CD8-positive, alpha-beta memory T cell (primary cell): ENCODE measurements at regions not wholly inside any gene's neighbourhood (a gene's known extent, or its start where the extent isn't known, plus 50 kb on each side); places are given as distances from the start of the nearest gene placed in this dataset.

Source experiments
- CTCF ChIA-PET: fragments of 350-600 bp; sonication (Branson Sonifier 250); formaldehyde crosslinking; loops from one replicate; lab custom pipeline; 2021; ENCODE audit warnings: antibody characterized with exemption; lab: Charles Lee
- POLR2A ChIA-PET: fragments of 350-600 bp; sonication (Branson Sonifier 250); formaldehyde crosslinking; loops from one replicate; lab custom pipeline; 2021; ENCODE audit warnings: antibody characterized with exemption; lab: Charles Lee
- DNase-seq, 5 donors: peaks; one replicate each; pipeline versions ENCODE4 v3.0.0 to v3.0.0-alpha.2; 2020 to 2022; ENCODE audit warnings: mixed read lengths in 1 of 5
- H3K27ac ChIP-seq: one replicate; pipeline ENCODE4 v1.7.0; 2013; ENCODE audit warnings: low read depth, mild to moderate bottlenecking, low read length, moderate library complexity
- H3K27me3 ChIP-seq: 2 replicates; pipeline ENCODE4 v1.7.0; 2013; ENCODE audit warnings: low read length, mild to moderate bottlenecking; ENCODE audit not compliant: insufficient read depth, poor library complexity, severe bottlenecking
- H3K36me3 ChIP-seq: 2 replicates; pipeline ENCODE4 v1.7.0; 2013; ENCODE audit warnings: mild to moderate bottlenecking, low read length, moderate library complexity; ENCODE audit not compliant: insufficient read depth
- H3K4me1 ChIP-seq: 2 replicates; pipeline ENCODE4 v1.7.0; 2013; ENCODE audit warnings: mild to moderate bottlenecking, low read length, moderate library complexity; ENCODE audit not compliant: insufficient read depth
- H3K4me3 ChIP-seq: 2 replicates; pipeline ENCODE4 v1.7.0; 2013; ENCODE audit warnings: mild to moderate bottlenecking, low read length
- H3K9me3 ChIP-seq: 2 replicates; pipeline ENCODE4 v1.7.0; 2013; ENCODE audit warnings: mild to moderate bottlenecking, low read length
- H3K27ac Mint-ChIP-seq, 8 donors: one replicate each; pipeline ENCODE4 v1.8.0; 2020 to 2021; ENCODE audit warnings: mixed read lengths in 8 of 8, mild to moderate bottlenecking in 6 of 8, inconsistent platforms in 3 of 8, moderate library complexity in 3 of 8
- H3K27me3 Mint-ChIP-seq, 2 donors: one replicate each; pipeline ENCODE4 v1.8.0; 2020 to 2021; ENCODE audit warnings: mixed read lengths in 2 of 2, mild to moderate bottlenecking in 1 of 2, moderate library complexity in 1 of 2
- H3K36me3 Mint-ChIP-seq, 3 donors: one replicate each; pipeline ENCODE4 v1.8.0; 2020 to 2021; ENCODE audit warnings: mixed read lengths in 3 of 3, inconsistent platforms in 1 of 3, mild to moderate bottlenecking in 1 of 3
- H3K4me1 Mint-ChIP-seq, 3 donors: one replicate each; pipeline ENCODE4 v1.8.0; 2020 to 2021; ENCODE audit warnings: mixed read lengths in 3 of 3, inconsistent platforms in 1 of 3, mild to moderate bottlenecking in 1 of 3
- H3K4me3 Mint-ChIP-seq, 7 donors: one replicate each; pipeline ENCODE4 v1.8.0; 2020 to 2021; ENCODE audit warnings: mixed read lengths in 7 of 7, mild to moderate bottlenecking in 6 of 7, moderate library complexity in 4 of 7, inconsistent platforms in 2 of 7
- H3K9me3 Mint-ChIP-seq, 5 donors: one replicate each; pipeline ENCODE4 v1.8.0; 2020 to 2022; ENCODE audit warnings: mixed read lengths in 5 of 5, mild to moderate bottlenecking in 3 of 5, moderate library complexity in 2 of 5, inconsistent platforms in 1 of 5

- peaks cover 2 to 4% of the 10 kb centered on the region in 2 donors for H3K27me3 Mint-ChIP-seq
- CTCF ChIA-PET = no interaction called here
- POLR2A ChIA-PET = no interaction called here
Observed at GRCh38 chr6:147042679-147043078, 161.5 kb upstream of the STXBP5 start.

GRCh38 chr6:147043994-147044477 is 160.2 kb upstream of the STXBP5 start:
- Histone ChIP-seq H3K27me3 (no peaks in the 10 kb centered on the region), H3K36me3 (no peaks in the 10 kb centered on the region), H3K4me1 (no peaks in the 10 kb centered on the region), H3K27ac (peak overlapping the region; percentile 45), H3K4me3 (no peak overlapping the region), H3K9me3 (no peaks in the 10 kb centered on the region)
- Mint-ChIP-seq H3K36me3 (peaks cover 0 to 2% (median 0%) of the 10 kb centered on the region in 3 donors), H3K9me3 (peaks cover 5 to 12% (median 12%) of the 10 kb centered on the region in 5 donors), H3K4me3 (no peak overlapping the region), H3K4me1 (no peaks in the 10 kb centered on the region), H3K27ac (no peak overlapping the region), H3K27me3 (peaks cover 2 to 4% of the 10 kb centered on the region in 2 donors)
- POLR2A ChIA-PET = no interaction called here
- DNase-seq = no peak
- CTCF ChIA-PET = interaction anchor here (1.2 kb wide), 1 partner anchor 9 kb away, joined by 3 read pairs; no protein-coding TSS in a partner anchor

More at GRCh38 chr6:147042679-147043078, 161.5 kb upstream of the STXBP5 start:
- no peak for DNase-seq
- Mint-ChIP-seq H3K36me3 (peaks cover 0 to 2% (median 0%) of the 10 kb centered on the region in 3 donors), H3K9me3 (peaks cover 5 to 12% (median 12%) of the 10 kb centered on the region in 5 donors), H3K27ac (no peak overlapping the region), H3K4me1 (no peaks in the 10 kb centered on the region), H3K4me3 (no peak overlapping the region)
- H3K36me3 ChIP-seq = no peaks in the 10 kb centered on the region
- H3K27me3 ChIP-seq = no peaks in the 10 kb centered on the region
- H3K4me3 ChIP-seq = no peak overlapping the region
- H3K9me3 ChIP-seq = no peaks in the 10 kb centered on the region
- H3K4me1 ChIP-seq = no peaks in the 10 kb centered on the region
- H3K27ac ChIP-seq = no peak overlapping the region

DNA sequence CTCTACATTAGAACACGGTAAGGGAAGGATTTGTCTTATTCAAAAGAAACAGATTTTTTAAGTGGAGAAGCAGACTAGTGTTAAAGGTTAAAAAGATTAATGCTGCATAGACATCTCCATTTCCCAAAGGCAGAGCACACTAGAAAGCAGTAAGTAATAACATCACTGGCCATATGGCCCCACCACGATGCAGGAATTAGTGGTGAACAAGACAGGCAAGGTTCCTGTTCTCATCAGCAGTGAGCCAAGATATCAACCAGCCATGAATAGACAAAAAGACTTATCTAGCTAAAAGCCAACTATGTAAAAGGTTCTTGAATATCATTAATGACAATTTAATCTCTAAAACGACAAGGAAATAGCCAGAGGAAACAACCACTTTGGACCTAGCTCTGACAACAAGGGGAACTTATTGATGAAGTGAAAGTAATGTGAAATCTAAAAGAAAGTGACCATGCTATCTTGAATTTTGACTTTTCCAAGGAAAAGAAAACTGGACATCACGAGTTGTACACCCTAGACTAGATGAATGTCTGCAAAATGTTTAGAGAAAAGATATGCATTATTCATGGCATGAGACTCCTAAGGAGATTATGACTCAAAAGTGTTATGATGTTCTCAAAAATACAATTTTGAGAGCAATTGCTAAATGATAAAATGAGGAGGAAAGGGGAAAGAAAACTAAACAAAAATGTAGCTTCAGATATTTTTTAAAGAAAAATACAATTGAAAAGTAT is 157.9 kb upstream of the STXBP5 start:
- Histone ChIP-seq H3K9me3 (no peaks in the 10 kb centered on the region), H3K36me3 (no peaks in the 10 kb centered on the region), H3K4me1 (no peaks in the 10 kb centered on the region), H3K27me3 (no peaks in the 10 kb centered on the region), H3K27ac (no peak overlapping the region), H3K4me3 (no peak overlapping the region)
- ChIA-PET POLR2A (no interaction called here), CTCF (no interaction called here)
- Mint-ChIP-seq H3K36me3 (peaks cover 0 to 2% (median 0%) of the 10 kb centered on the region in 3 donors), H3K4me3 (no peak overlapping the region), H3K27me3 (peaks cover 2 to 4% of the 10 kb centered on the region in 2 donors), H3K27ac (no peak overlapping the region), H3K9me3 (peaks cover 5 to 12% (median 12%) of the 10 kb centered on the region in 5 donors), H3K4me1 (no peaks in the 10 kb centered on the region)
- no peak for DNase-seq

- Mint-ChIP-seq H3K27me3 (peaks cover 0 to 5% of the 10 kb centered on the region in 2 donors), H3K4me1 (no peaks in the 10 kb centered on the region), H3K4me3 (no peak overlapping the region), H3K27ac (no peak overlapping the region), H3K36me3 (peaks cover 0 to 2% (median 0%) of the 10 kb centered on the region in 3 donors), H3K9me3 (peaks cover 3 to 9% (median 4%) of the 10 kb centered on the region in 5 donors)
- POLR2A ChIA-PET = no interaction called here
- Histone ChIP-seq H3K4me3 (no peak overlapping the region), H3K27me3 (no peaks in the 10 kb centered on the region), H3K9me3 (no peaks in the 10 kb centered on the region), H3K36me3 (no peaks in the 10 kb centered on the region), H3K4me1 (no peaks in the 10 kb centered on the region), H3K27ac (no peak overlapping the region)
- CTCF ChIA-PET = no interaction called here
- no peak for DNase-seq
Observed at GRCh38 chr6:147048930-147049329, 155.3 kb upstream of the STXBP5 start.

- POLR2A ChIA-PET = no interaction called here
Observed at GRCh38 chr6:147053311-147053921, 150.8 kb upstream of the STXBP5 start.

DNA sequence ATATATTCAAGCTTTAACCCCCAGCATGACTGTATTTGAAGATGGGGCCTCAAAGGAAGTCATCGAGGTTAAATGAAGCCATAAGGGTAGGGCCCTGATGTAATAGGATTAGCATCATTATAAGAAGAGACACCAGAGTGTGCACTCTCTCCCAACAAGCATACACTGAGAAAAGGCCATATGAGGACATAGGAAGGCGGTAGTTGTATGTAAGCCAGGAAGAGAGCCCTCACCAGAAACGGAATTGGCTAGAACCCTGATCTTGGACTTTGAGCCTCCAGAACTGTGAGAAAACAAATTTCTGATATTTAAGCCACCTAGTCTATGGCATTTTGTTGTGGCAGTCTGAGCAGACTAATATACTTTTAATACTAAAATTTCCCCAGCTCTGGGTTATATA is 150.1 kb upstream of the STXBP5 start:
- no peaks in the 10 kb centered on the region for H3K27me3 ChIP-seq
- POLR2A ChIA-PET = no interaction called here
- Mint-ChIP-seq H3K9me3 (no peaks in the 10 kb centered on the region), H3K27ac (no peak overlapping the region), H3K4me1 (no peaks in the 10 kb centered on the region), H3K36me3 (no peaks in the 10 kb centered on the region), H3K4me3 (no peak overlapping the region), H3K27me3 (peaks cover 0 to 20% of the 10 kb centered on the region in 2 donors)
- H3K9me3 ChIP-seq = no peaks in the 10 kb centered on the region
- CTCF ChIA-PET = no interaction called here
- H3K4me1 ChIP-seq = no peaks in the 10 kb centered on the region
- DNase-seq = no peak
- no peaks in the 10 kb centered on the region for H3K36me3 ChIP-seq
- no peak overlapping the region for H3K4me3 ChIP-seq
- no peak overlapping the region for H3K27ac ChIP-seq

More at GRCh38 chr6:147053311-147053921, 150.8 kb upstream of the STXBP5 start:
- Mint-ChIP-seq H3K4me1 (no peaks in the 10 kb centered on the region), H3K27me3 (peaks cover 0 to 20% of the 10 kb centered on the region in 2 donors), H3K4me3 (no peak overlapping the region), H3K9me3 (no peaks in the 10 kb centered on the region), H3K36me3 (no peaks in the 10 kb centered on the region), H3K27ac (no peak overlapping the region)
- no peaks in the 10 kb centered on the region for H3K9me3 ChIP-seq
- H3K4me1 ChIP-seq = no peaks in the 10 kb centered on the region
- H3K36me3 ChIP-seq = no peaks in the 10 kb centered on the region
- no peaks in the 10 kb centered on the region for H3K27me3 ChIP-seq
- CTCF ChIA-PET = interaction anchor here (1.2 kb wide), 1 partner anchor 9 kb away, joined by 3 read pairs; no protein-coding TSS in a partner anchor
- no peak for DNase-seq
- H3K27ac ChIP-seq = no peak overlapping the region
- H3K4me3 ChIP-seq = no peak overlapping the region

- no peaks in the 10 kb centered on the region for H3K27me3 ChIP-seq
- ChIA-PET CTCF (no interaction called here), POLR2A (no interaction called here)
- no peaks in the 10 kb centered on the region for H3K9me3 ChIP-seq
- Mint-ChIP-seq H3K27me3 (peaks cover 0 to 20% of the 10 kb centered on the region in 2 donors), H3K36me3 (no peaks in the 10 kb centered on the region), H3K9me3 (no peaks in the 10 kb centered on the region), H3K27ac (no peak overlapping the region), H3K4me1 (no peaks in the 10 kb centered on the region), H3K4me3 (no peak overlapping the region)
- DNase-seq = no peak
- no peak overlapping the region for H3K27ac ChIP-seq
- H3K36me3 ChIP-seq = no peaks in the 10 kb centered on the region
- no peak overlapping the region for H3K4me3 ChIP-seq
- no peaks in the 10 kb centered on the region for H3K4me1 ChIP-seq
Observed at GRCh38 chr6:147054871-147055270, 149.3 kb upstream of the STXBP5 start.

DNA sequence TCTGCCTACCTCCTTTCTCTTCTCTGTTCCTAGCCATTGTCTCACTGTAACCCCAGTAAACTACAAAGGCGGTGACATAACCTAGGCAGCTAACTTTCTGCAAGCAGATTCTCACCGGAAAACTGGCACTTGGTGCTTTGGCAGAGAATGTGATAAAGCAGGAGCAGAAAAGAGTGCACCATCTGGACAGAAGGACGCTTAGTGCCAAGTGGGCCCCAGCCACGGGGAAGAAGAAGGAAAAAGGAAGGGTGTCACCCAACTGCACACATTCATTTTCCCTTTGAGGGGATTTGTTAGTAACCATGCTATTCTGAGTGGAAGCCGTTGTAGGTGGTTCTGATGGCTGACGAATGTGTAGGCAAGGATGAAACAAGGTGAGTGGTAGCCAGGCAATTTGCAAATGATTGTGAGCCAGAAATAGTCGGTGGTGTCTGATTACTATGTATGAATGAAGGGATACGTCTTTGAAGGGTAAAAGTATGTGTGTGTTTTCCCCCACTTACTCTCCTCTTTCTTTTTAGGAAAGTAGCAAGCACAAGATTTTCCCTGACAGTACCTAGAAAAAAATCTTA is 148.3 kb upstream of the STXBP5 start:
- CTCF ChIA-PET = no interaction called here
- no peaks in the 10 kb centered on the region for H3K36me3 Mint-ChIP-seq
- H3K4me3 Mint-ChIP-seq = no peak overlapping the region
- Histone ChIP-seq H3K27ac (no peak overlapping the region), H3K4me3 (no peak overlapping the region), H3K4me1 (no peaks in the 10 kb centered on the region), H3K27me3 (no peaks in the 10 kb centered on the region), H3K36me3 (no peaks in the 10 kb centered on the region), H3K9me3 (no peaks in the 10 kb centered on the region)
- H3K27me3 Mint-ChIP-seq = peaks cover 0 to 20% of the 10 kb centered on the region in 2 donors
- no peaks in the 10 kb centered on the region for H3K9me3 Mint-ChIP-seq
- no peak for DNase-seq
- no peaks in the 10 kb centered on the region for H3K4me1 Mint-ChIP-seq
- POLR2A ChIA-PET = no interaction called here
- H3K27ac Mint-ChIP-seq = no peak overlapping the region
